ENCODE measurements at regions not wholly inside any gene's neighbourhood (a gene's known extent, or its start where the extent isn't known, plus 50 kb on each side); places are given as distances from the start of the nearest gene placed in this dataset.

DNA sequence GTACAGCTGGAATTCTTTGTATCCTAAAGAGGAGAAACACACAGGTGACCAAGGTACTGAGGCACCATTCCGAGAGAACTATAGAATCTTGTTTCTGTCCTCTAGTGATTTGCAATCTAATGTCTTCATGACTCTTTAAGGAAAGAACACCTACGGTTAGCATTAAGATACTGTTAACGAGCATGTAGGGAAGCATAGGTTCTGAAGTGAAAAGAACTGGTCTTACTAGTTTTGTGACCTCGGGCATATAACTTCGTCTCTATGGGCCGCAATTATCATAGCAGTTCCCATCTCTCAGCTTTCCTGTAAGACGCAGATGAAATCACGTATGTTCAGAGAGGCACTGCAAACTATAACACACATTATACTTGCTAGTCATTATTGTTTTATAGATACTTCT, 193.0 kb upstream of the NBEA start:
- Histone ChIP-seq H3K56ac (ENCODE audit: insufficient read length, low read depth, low read length) (no peak overlapping the region), H3K9me3 (ENCODE audit: control insufficient read depth, low read depth, low read length) (no peaks in the 10 kb centered on the region), H4K5ac (ENCODE audit: insufficient read length, low read depth, low read length) (no peak overlapping the region), H4K8ac (replicated peaks; ENCODE audit: insufficient read length, low read depth, low read length) (no peak overlapping the region), H2AFZ (ENCODE audit: low read length) (no peak overlapping the region), H3K27ac (ENCODE audit: insufficient read length, low read depth, low read length) (no peak overlapping the region), H3K4me2 (ENCODE audit: insufficient read depth, insufficient read length, low read length) (no peak overlapping the region), H3K18ac (ENCODE audit: insufficient read length, low read depth, low read length) (no peak overlapping the region), H2BK12ac (ENCODE audit: insufficient read length, low read depth, low read length) (no peak overlapping the region), H3K14ac (ENCODE audit: insufficient read depth, low read length) (no peak overlapping the region), H3T11ph (ENCODE audit: low read length) (no peak overlapping the region), H4K20me1 (ENCODE audit: control insufficient read depth, insufficient read depth, insufficient read length) (no peaks in the 10 kb centered on the region), H3K4me1 (ENCODE audit: insufficient read depth, low read length) (no peaks in the 10 kb centered on the region; the same call in 1 of the 2 replicates), H4K91ac (ENCODE audit: insufficient read length, low read depth, low read length) (no peak overlapping the region), H3K79me1 (ENCODE audit: insufficient read depth, low read depth, low read length, poor library complexity, severe bottlenecking) (no peaks in the 10 kb centered on the region), H3K23me2 (ENCODE audit: insufficient read length, low read depth, low read length, poor library complexity, severe bottlenecking) (peaks cover 4% of the 10 kb centered on the region), H2AK5ac (ENCODE audit: insufficient read length, low read length) (no peak overlapping the region), H3K9ac (ENCODE audit: extremely low read depth, insufficient read length, low read length) (no peak overlapping the region), H3K79me2 (ENCODE audit: insufficient read depth, low read length) (no peaks in the 10 kb centered on the region), H3K27me3 (ENCODE audit: insufficient read depth, low read length) (no peaks in the 10 kb centered on the region), H2BK15ac (ENCODE audit: low read depth, low read length) (no peak overlapping the region), H2BK120ac (ENCODE audit: low read depth, low read length, poor library complexity, severe bottlenecking) (no peak overlapping the region), H2BK20ac (ENCODE audit: low read depth, low read length, poor library complexity, severe bottlenecking) (no peak overlapping the region), H3K23ac (ENCODE audit: insufficient read length, low read depth, low read length) (no peak overlapping the region), H2BK5ac (ENCODE audit: insufficient read length, low read length) (no peak overlapping the region), H3K4ac (ENCODE audit: low read depth, low read length) (no peak overlapping the region)
- H3K9me3 Mint-ChIP-seq = no peaks in the 10 kb centered on the region; a peak in 1 of 5 replicates
- TF ChIP-seq CTCF (conservative IDR thresholded peaks at IDR 0.05) = no peak
- WGBS (ENCODE audit: extremely low coverage, insufficient read length, low lambda C conversion rate) = no CpG with 5 or more reads among the region's 8 CpGs
- no peak for DNase-seq
- H3K27me3 Mint-ChIP-seq (ENCODE audit: low read depth) = no peaks in the 10 kb centered on the region
- peaks cover 0 to 2% (median 0%) of the 10 kb centered on the region in 3 experiments; a peak in 3 of 7 replicates for H3K36me3 Mint-ChIP-seq (ENCODE audit: insufficient read depth in 1 of 3, low read depth in 3 of 3)
- H3K4me3 Mint-ChIP-seq = no peak overlapping the region
- H3K27ac Mint-ChIP-seq = no peak overlapping the region; a peak in 1 of 7 replicates
- peaks cover 20 to 27% of the 10 kb centered on the region in 2 experiments for H3K4me1 Mint-ChIP-seq

Measured in H9 (cell line).